ENCODE measurements at regions not wholly inside any gene's neighbourhood (a gene's known extent, or its start where the extent isn't known, plus 50 kb on each side); places are given as distances from the start of the nearest gene placed in this dataset.

GRCh38 chr7:125197731-125198393 is 268.2 kb upstream of the POT1 start:
- TF ChIP-seq CTCF (IDR thresholded peaks at IDR 0.05): no peak
- TF ChIP-seq POLR2A (IDR thresholded peaks at IDR 0.05): no peak

Measured in adrenal gland (tissue), 5 donors.